Pancreas (tissue), 10 donors: ENCODE measurements at regions not wholly inside any gene's neighbourhood (a gene's known extent, or its start where the extent isn't known, plus 50 kb on each side); places are given as distances from the start of the nearest gene placed in this dataset.
"Not testable (repeated sequence)": the region's sequence is repeated elsewhere in the genome, so short reads cannot be mapped to it uniquely, and the experiment has no call there.

Source experiments
- ATAC-seq, 4 donors: fragments of 200-7000 bp; cut with Tn5 transposase; one replicate each; pipeline versions ENCODE4 v1.8.0 to v1.9.1; 2020; ENCODE audit warnings: mild to moderate bottlenecking in 4 of 4, moderate library complexity in 4 of 4
- DNase-seq, 6 donors: peaks; one replicate each; pipeline ENCODE4 v3.0.0-alpha.2; 2020
- FAIRE-seq: peaks from 2 replicates; lab custom pipeline; 2012; peaks lifted over from hg19 to GRCh38; lab: Jason Lieb, UNC
- H3K27ac ChIP-seq, 4 donors: fragments of 200-600 bp; sonication (generic); 1 replicate in 3 of 4; 2 replicates in 1 of 4; pipeline versions ENCODE4 v1.5.0 to v1.8.0; 2020
- H3K27me3 ChIP-seq, 4 donors: fragments of 200-600 bp; one replicate each; pipeline ENCODE4 v1.8.0; 2021
- H3K36me3 ChIP-seq, 3 donors: fragments of 200-600 bp; sonication (generic) in 1 of 3; one replicate each; pipeline versions ENCODE4 v1.5.0 to v1.8.0; 2020 to 2021
- H3K4me1 ChIP-seq, 3 donors: fragments of 200-600 bp; one replicate each; pipeline ENCODE4 v1.8.0; 2021
- H3K4me3 ChIP-seq, 4 donors: fragments of 200-600 bp; sonication (generic) in 2 of 4; one replicate each; pipeline versions ENCODE4 v1.5.0 to v1.8.0; 2020 to 2021
- H3K9me3 ChIP-seq, 4 donors: fragments of 200-600 bp; one replicate each; pipeline ENCODE4 v1.8.0; 2021
- CTCF ChIP-seq, 4 donors: fragments of 200-600 bp; sonication (generic) in 3 of 4; IDR thresholded peaks; one replicate each; pipeline versions ENCODE4 v1.5.0 to v1.8.0; 2021; ENCODE audit warnings: antibody characterized with exemption in 4 of 4
- WGBS, 2 donors: extraction: QIAGEN DNeasy Blood & Tissue Kit; methylation state at CpG; one replicate each; pipeline ENCODE4 v1.1.7; 2013; 5-methylcytosine and 5-hydroxymethylcytosine counted together
- intact Hi-C, 3 donors: fragments of 100-400 bp; cut with DNase I; formaldehyde crosslinking; loops; one replicate each; pipeline versions ENCODE4 v1.11.1 to v1.14.2; 2022
- donor health status: healthy with polysubstance abuse.
- donor health status: DM: no; HTN: no; CAD: no; lungs with moderate emphysema.
- donor health status: DM: no; HTN: no; CAD: no.
- donor health status: control.
- donor health status: control.
- donor health status: Bipolar disorder and iron deficiency.
- donor health status: DM: yes; HTN: yes; CAD: no.
- donor health status: DM: no; HTN: no; CAD: no.
- donor health status: DM: no; HTN: no; CAD: no.
- donor health status: DM: yes; HTN: yes; CAD: no.

GRCh38 chr6:165842281-165842936 is 179.4 kb upstream of the PDE10A start:
- Histone ChIP-seq H3K4me1 (peaks cover 0 to 1% (median 0%) of the 10 kb centered on the region in 3 donors), H3K27ac (no peak overlapping the region), H3K4me3 (no peak overlapping the region), H3K36me3 (no peaks in the 10 kb centered on the region), H3K27me3 (no peaks in the 10 kb centered on the region), H3K9me3 (no peaks in the 10 kb centered on the region)
- DNase-seq (no peak), ATAC-seq (no peak), FAIRE-seq (no peak)
- intact Hi-C loops, result loop anchor here in 1 of 3 donors (10.0 kb wide), 1 partner anchor 108 kb away; no protein-coding TSS in a partner anchor
- WGBS, 2 donors, result 75 to 77% methylated on average over 12 of the region's 12 CpGs
- TF ChIP-seq CTCF (IDR thresholded peaks at IDR 0.05), result no peak

GRCh38 chr6:165841153-165841558 is 178.1 kb upstream of the PDE10A start:
- no peak overlapping the region for H3K4me3 ChIP-seq
- H3K4me1 ChIP-seq, result peaks cover 0 to 1% (median 0%) of the 10 kb centered on the region in 3 donors
- 63 to 64% methylated on average over 9 of the region's 9 CpGs for WGBS, 2 donors
- no peak for FAIRE-seq
- ATAC-seq, result peak in 1 of 4 donors; percentile 55
- no peaks in the 10 kb centered on the region for H3K27me3 ChIP-seq
- intact Hi-C loops, result loop anchor here in 1 of 3 donors (10.0 kb wide), 1 partner anchor 106 kb away; no protein-coding TSS in a partner anchor
- H3K27ac ChIP-seq, result no peak overlapping the region
- no peaks in the 10 kb centered on the region for H3K36me3 ChIP-seq
- no peak for TF ChIP-seq CTCF (IDR thresholded peaks at IDR 0.05)
- no peak for DNase-seq
- no peaks in the 10 kb centered on the region for H3K9me3 ChIP-seq

GRCh38 chr6:165837948-165838745 is 175.1 kb upstream of the PDE10A start:
- FAIRE-seq, result no peak
- no peak overlapping the region for H3K4me3 ChIP-seq

GRCh38 chr6:165836648-165837047 is 173.6 kb upstream of the PDE10A start:
- DNase-seq, FAIRE-seq: not testable (repeated sequence)

More at GRCh38 chr6:165837948-165838745, 175.1 kb upstream of the PDE10A start:
- H3K9me3 ChIP-seq, result no peaks in the 10 kb centered on the region
- H3K27me3 ChIP-seq, result no peaks in the 10 kb centered on the region
- H3K4me1 ChIP-seq, result peaks cover 7 to 21% (median 8%) of the 10 kb centered on the region in 3 donors
- TF ChIP-seq CTCF (IDR thresholded peaks at IDR 0.05), result no peak
- WGBS, 2 donors, result 72 to 81% methylated on average over 9 of the region's 9 CpGs
- ATAC-seq (no peak), DNase-seq (no peak)
- intact Hi-C loops, result no loop called here
- no peaks in the 10 kb centered on the region for H3K36me3 ChIP-seq
- no peak overlapping the region for H3K27ac ChIP-seq

GRCh38 chr6:165835410-165835851 is 172.4 kb upstream of the PDE10A start:
- Histone ChIP-seq H3K27ac (no peak overlapping the region), H3K4me3 (no peak overlapping the region), H3K4me1 (peaks cover 7 to 21% (median 8%) of the 10 kb centered on the region in 3 donors), H3K36me3 (no peaks in the 10 kb centered on the region), H3K27me3 (no peaks in the 10 kb centered on the region), H3K9me3 (no peaks in the 10 kb centered on the region)
- ATAC-seq (peak; percentile 53 to 84 (median 76)), DNase-seq (peak in 4 of 6 donors; percentile 40 to 88 (median 58)), FAIRE-seq (no peak)
- TF ChIP-seq CTCF (IDR thresholded peaks at IDR 0.05), result no peak
- intact Hi-C loops, result no loop called here
- 29 to 42% methylated on average over 13 of the region's 13 CpGs for WGBS, 2 donors

More at GRCh38 chr6:165836648-165837047, 173.6 kb upstream of the PDE10A start:
- peaks cover 7 to 21% (median 8%) of the 10 kb centered on the region in 3 donors for H3K4me1 ChIP-seq
- H3K9me3 ChIP-seq, intact Hi-C loops, ATAC-seq, H3K36me3 ChIP-seq, H3K27me3 ChIP-seq, H3K27ac ChIP-seq, H3K4me3 ChIP-seq: not testable (repeated sequence)
- 87 to 91% methylated on average over 4 of the region's 4 CpGs for WGBS, 2 donors
